ENCODE measurements at regions not wholly inside any gene's neighbourhood (a gene's known extent, or its start where the extent isn't known, plus 50 kb on each side); places are given as distances from the start of the nearest gene placed in this dataset.

GRCh38 chr12:71021491-71021890 lies 101.0 kb upstream of the PTPRR start:
- Mint-ChIP-seq H3K9me3 (no peaks in the 10 kb centered on the region; a peak in 2 of 5 replicates), H3K27ac (no peak overlapping the region), H3K4me3 (no peak overlapping the region), H3K27me3 (ENCODE audit: low read depth) (no peaks in the 10 kb centered on the region), H3K36me3 (ENCODE audit: insufficient read depth in 1 of 3, low read depth in 3 of 3) (no peaks in the 10 kb centered on the region), H3K4me1 (peaks cover 20 to 23% of the 10 kb centered on the region in 2 experiments)
- Histone ChIP-seq H2AK5ac (ENCODE audit: insufficient read length, low read length) (no peak overlapping the region), H2BK5ac (ENCODE audit: insufficient read length, low read length) (no peak overlapping the region), H3K4me1 (ENCODE audit: insufficient read depth, low read length) (no peaks in the 10 kb centered on the region; the same call in 1 of the 2 replicates), H4K8ac (replicated peaks; ENCODE audit: insufficient read length, low read depth, low read length) (no peak overlapping the region), H3K79me2 (ENCODE audit: insufficient read depth, low read length) (no peaks in the 10 kb centered on the region), H3K56ac (ENCODE audit: insufficient read length, low read depth, low read length) (no peak overlapping the region), H3K27me3 (ENCODE audit: insufficient read depth, low read length) (no peaks in the 10 kb centered on the region), H2BK20ac (ENCODE audit: low read depth, low read length, poor library complexity, severe bottlenecking) (no peak overlapping the region), H3K79me1 (ENCODE audit: insufficient read depth, low read depth, low read length, poor library complexity, severe bottlenecking) (no peaks in the 10 kb centered on the region), H3K9me3 (ENCODE audit: control insufficient read depth, low read depth, low read length) (peaks cover 4% of the 10 kb centered on the region), H3K23me2 (ENCODE audit: insufficient read length, low read depth, low read length, poor library complexity, severe bottlenecking) (no peaks in the 10 kb centered on the region), H2AFZ (ENCODE audit: low read length) (no peak overlapping the region), H3K27ac (ENCODE audit: insufficient read length, low read depth, low read length) (no peak overlapping the region), H4K91ac (ENCODE audit: insufficient read length, low read depth, low read length) (no peak overlapping the region), H3K4me2 (ENCODE audit: insufficient read depth, insufficient read length, low read length) (no peak overlapping the region), H4K20me1 (ENCODE audit: control insufficient read depth, insufficient read depth, insufficient read length) (no peaks in the 10 kb centered on the region), H2BK120ac (ENCODE audit: low read depth, low read length, poor library complexity, severe bottlenecking) (no peak overlapping the region), H3K18ac (ENCODE audit: insufficient read length, low read depth, low read length) (no peak overlapping the region), H3K14ac (ENCODE audit: insufficient read depth, low read length) (no peak overlapping the region), H4K5ac (ENCODE audit: insufficient read length, low read depth, low read length) (no peak overlapping the region), H3K4ac (ENCODE audit: low read depth, low read length) (no peak overlapping the region), H2BK15ac (ENCODE audit: low read depth, low read length) (no peak overlapping the region), H3T11ph (ENCODE audit: low read length) (no peak overlapping the region), H3K23ac (ENCODE audit: insufficient read length, low read depth, low read length) (no peak overlapping the region), H2BK12ac (ENCODE audit: insufficient read length, low read depth, low read length) (no peak overlapping the region), H3K9ac (ENCODE audit: extremely low read depth, insufficient read length, low read length) (no peak overlapping the region)
- TF ChIP-seq CTCF (conservative IDR thresholded peaks at IDR 0.05), result no peak
- DNase-seq, result no peak
- WGBS (ENCODE audit: extremely low coverage, insufficient read length, low lambda C conversion rate), result no CpG with 5 or more reads among the region's 3 CpGs

All from H9 (cell line).